RWPE2 (cell line): ENCODE measurements at regions not wholly inside any gene's neighbourhood (a gene's known extent, or its start where the extent isn't known, plus 50 kb on each side); places are given as distances from the start of the nearest gene placed in this dataset.

ENCODE experiments used
- ATAC-seq: fragments of 200-7000 bp; cut with Tn5 transposase; 3 replicates; pipeline ENCODE4 v1.9.1; 2021; ENCODE audit warnings: low read depth
- DNase-seq: peaks from one replicate; pipeline ENCODE4 v3.0.0-alpha.2; 2020; ENCODE audit warnings: low spot score
- H3K27ac ChIP-seq: fragments of 450-650 bp; 2 replicates; pipeline ENCODE4 v1.5.1; 2017; ENCODE audit warnings: mild to moderate bottlenecking; ENCODE audit not compliant: poor library complexity, severe bottlenecking
- H3K27me3 ChIP-seq: fragments of 250-450 bp; sonication (Bioruptor Pico); 2 replicates; pipeline ENCODE4 v1.5.1; 2021; ENCODE audit warnings: mild to moderate bottlenecking, moderate library complexity; ENCODE audit not compliant: insufficient read depth, poor library complexity, severe bottlenecking
- H3K36me3 ChIP-seq: fragments of 250-450 bp; sonication (Bioruptor Pico); 2 replicates; pipeline ENCODE4 v1.5.1; 2020; ENCODE audit warnings: low read depth, mild to moderate bottlenecking, moderate library complexity
- H3K4me1 ChIP-seq: fragments of 250-450 bp; sonication (Bioruptor Pico); 2 replicates; pipeline ENCODE4 v1.5.1; 2021; ENCODE audit warnings: mild to moderate bottlenecking, moderate library complexity; ENCODE audit not compliant: insufficient read depth, poor library complexity, severe bottlenecking
- H3K4me3 ChIP-seq: fragments of 250-450 bp; sonication (Bioruptor Pico); 2 replicates; pipeline ENCODE4 v1.5.1; 2021; ENCODE audit warnings: mild to moderate bottlenecking, moderate library complexity; ENCODE audit not compliant: severe bottlenecking
- H3K9me3 ChIP-seq: fragments of 250-450 bp; sonication (Bioruptor Pico); 2 replicates; pipeline ENCODE4 v1.5.1; 2021; ENCODE audit warnings: mild to moderate bottlenecking, moderate library complexity; ENCODE audit not compliant: severe bottlenecking
- CTCF ChIP-seq: fragments of 450-650 bp; IDR thresholded peaks from one replicate; pipeline ENCODE4 v1.5.1; 2017; ENCODE audit warnings: mild to moderate bottlenecking, moderate library complexity; ENCODE audit not compliant: poor library complexity, severe bottlenecking

GRCh38 chr4:177107288-177107921 is 202.3 kb upstream of the NEIL3 start:
- no peaks in the 10 kb centered on the region for H3K4me1 ChIP-seq
- H3K27me3 ChIP-seq, result no peaks in the 10 kb centered on the region
- no peaks in the 10 kb centered on the region for H3K36me3 ChIP-seq
- DNase-seq, result no peak
- TF ChIP-seq CTCF, result no peak
- H3K27ac ChIP-seq, result no peak overlapping the region
- ATAC-seq, result peak; percentile 25; the same call in 1 of the 3 replicates
- no peaks in the 10 kb centered on the region for H3K9me3 ChIP-seq
- no peak overlapping the region for H3K4me3 ChIP-seq

GRCh38 chr4:177108708-177109107 is 201.0 kb upstream of the NEIL3 start:
- no peak overlapping the region for H3K4me3 ChIP-seq
- H3K9me3 ChIP-seq, result no peaks in the 10 kb centered on the region
- ATAC-seq (peak; percentile 60; the same call in 2 of the 3 replicates), DNase-seq (no peak)
- H3K36me3 ChIP-seq, result no peaks in the 10 kb centered on the region
- H3K4me1 ChIP-seq, result no peaks in the 10 kb centered on the region
- TF ChIP-seq CTCF, result peak; percentile 37
- H3K27me3 ChIP-seq, result no peaks in the 10 kb centered on the region
- no peak overlapping the region for H3K27ac ChIP-seq

- no peak for TF ChIP-seq CTCF
- H3K27ac ChIP-seq, result no peak overlapping the region
- ATAC-seq (no peak), DNase-seq (no peak)
- no peaks in the 10 kb centered on the region for H3K27me3 ChIP-seq
- H3K4me1 ChIP-seq, result no peaks in the 10 kb centered on the region
- no peaks in the 10 kb centered on the region for H3K36me3 ChIP-seq
- H3K4me3 ChIP-seq, result no peak overlapping the region
- H3K9me3 ChIP-seq, result no peaks in the 10 kb centered on the region
These were observed 199.9 kb upstream of the NEIL3 start for GRCh38 chr4:177109769-177110168.

DNA sequence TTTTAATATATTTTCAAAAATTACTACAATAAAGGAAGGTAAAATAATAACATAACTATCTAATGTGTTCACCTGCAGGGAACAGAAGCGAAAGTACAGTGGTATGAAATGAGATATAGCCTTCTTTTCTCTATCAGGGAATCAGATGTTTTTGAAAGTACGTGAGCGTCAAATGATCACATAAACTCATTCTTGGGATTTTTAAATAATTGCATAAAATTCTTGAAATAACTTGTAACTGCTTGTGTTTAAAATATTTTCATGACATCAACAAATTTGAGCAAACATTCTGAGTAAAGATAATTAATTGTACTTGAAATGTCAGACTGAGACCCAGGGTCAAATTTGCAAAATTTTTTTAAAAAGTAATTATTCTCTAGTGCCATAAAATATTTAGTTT is 193.5 kb upstream of the NEIL3 start:
- peaks cover 3% of the 10 kb centered on the region for H3K9me3 ChIP-seq
- H3K27me3 ChIP-seq, result no peaks in the 10 kb centered on the region
- H3K4me1 ChIP-seq, result no peaks in the 10 kb centered on the region
- no peak for TF ChIP-seq CTCF
- ATAC-seq, result no peak
- H3K4me3 ChIP-seq, result no peak overlapping the region
- no peak overlapping the region for H3K27ac ChIP-seq
- DNase-seq, result no peak
- H3K36me3 ChIP-seq, result no peaks in the 10 kb centered on the region

- H3K9me3 ChIP-seq, result peaks cover 3% of the 10 kb centered on the region
- no peaks in the 10 kb centered on the region for H3K36me3 ChIP-seq
- no peak for TF ChIP-seq CTCF
- H3K27me3 ChIP-seq, result no peaks in the 10 kb centered on the region
- DNase-seq (no peak), ATAC-seq (no peak)
- no peaks in the 10 kb centered on the region for H3K4me1 ChIP-seq
- no peak overlapping the region for H3K4me3 ChIP-seq
- no peak overlapping the region for H3K27ac ChIP-seq
These were observed 192.4 kb upstream of the NEIL3 start for GRCh38 chr4:177117256-177117655.
